GM12892 (cell line): ENCODE measurements at regions not wholly inside any gene's neighbourhood (a gene's known extent, or its start where the extent isn't known, plus 50 kb on each side); places are given as distances from the start of the nearest gene placed in this dataset.
"Not testable (repeated sequence)": the region's sequence is repeated elsewhere in the genome, so short reads cannot be mapped to it uniquely, and the experiment has no call there.

ENCODE experiments used
- DNase-seq: peaks from one replicate; pipeline ENCODE4 v3.0.0; 2011; ENCODE audit not compliant: insufficient read length
- FAIRE-seq: peaks from 2 replicates; lab custom pipeline; 2011; peaks lifted over from hg19 to GRCh38; lab: Jason Lieb, UNC
- POLR2A ChIP-seq: IDR thresholded peaks from 2 replicates; pipeline ENCODE4 v1.6.1; 2011; ENCODE audit warnings: low read depth, low read length, control low read depth
- POLR2AphosphoS5 ChIP-seq: IDR thresholded peaks from 2 replicates; pipeline ENCODE4 v1.6.1; 2011; ENCODE audit warnings: low read depth, low read length, control low read depth
- TAF1 ChIP-seq: IDR thresholded peaks from 2 replicates; pipeline ENCODE4 v1.6.1; 2011; ENCODE audit warnings: low read depth, mild to moderate bottlenecking, control low read depth, low read length, borderline replicate concordance

DNA sequence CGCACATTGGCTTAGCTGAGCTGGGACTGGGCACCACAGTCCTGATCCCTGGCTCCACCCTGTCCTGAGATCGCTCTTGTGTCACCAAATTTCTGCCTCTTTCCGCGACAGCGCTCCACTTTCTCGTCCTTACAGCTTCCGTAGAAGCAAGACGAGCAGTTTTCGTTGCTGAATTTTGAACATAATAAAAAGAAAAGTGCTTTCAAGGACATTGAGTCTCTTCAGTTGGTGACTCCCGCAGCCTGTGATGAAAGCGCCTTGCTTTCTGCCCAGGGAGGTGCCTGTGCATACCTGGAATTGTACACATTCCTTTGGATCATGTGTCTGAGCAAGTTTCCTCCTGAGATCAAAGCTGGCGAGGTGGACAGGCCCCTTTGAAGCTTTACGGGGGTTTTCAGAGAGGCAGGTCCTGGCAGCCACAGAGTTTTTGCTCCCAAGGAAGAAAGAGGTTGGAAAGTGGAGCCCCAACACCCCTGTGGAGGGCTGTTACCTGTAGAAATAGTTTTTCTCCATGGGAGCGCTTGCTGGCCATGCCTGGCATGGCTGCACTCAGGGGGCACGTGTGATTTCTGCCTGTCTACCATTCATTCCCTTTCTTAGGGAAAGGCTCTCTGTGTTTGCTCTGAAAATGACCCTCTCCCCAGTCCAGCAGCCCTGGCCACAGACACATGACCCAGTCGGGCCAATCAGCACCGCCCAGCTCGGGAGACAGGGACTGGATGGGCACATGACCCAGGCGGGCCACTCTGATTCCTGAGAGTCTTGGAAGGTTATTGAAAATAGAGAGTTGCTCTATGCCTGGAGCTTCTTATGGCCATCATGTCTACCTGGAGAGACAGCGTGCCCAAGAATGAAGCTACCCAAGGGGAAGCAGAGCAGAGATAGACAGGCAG, 115.6 kb upstream of the OTOS start:
- TF ChIP-seq TAF1, result no peak
- no peak for TF ChIP-seq POLR2AphosphoS5
- no peak for TF ChIP-seq POLR2A
- FAIRE-seq, result no peak
- DNase-seq, result no peak

GRCh38 chr2:240256704-240257637, 116.5 kb upstream of the OTOS start:
- TF ChIP-seq POLR2AphosphoS5 (no peak), POLR2A (no peak), TAF1 (no peak)
- DNase-seq (no peak), FAIRE-seq (no peak)

DNA sequence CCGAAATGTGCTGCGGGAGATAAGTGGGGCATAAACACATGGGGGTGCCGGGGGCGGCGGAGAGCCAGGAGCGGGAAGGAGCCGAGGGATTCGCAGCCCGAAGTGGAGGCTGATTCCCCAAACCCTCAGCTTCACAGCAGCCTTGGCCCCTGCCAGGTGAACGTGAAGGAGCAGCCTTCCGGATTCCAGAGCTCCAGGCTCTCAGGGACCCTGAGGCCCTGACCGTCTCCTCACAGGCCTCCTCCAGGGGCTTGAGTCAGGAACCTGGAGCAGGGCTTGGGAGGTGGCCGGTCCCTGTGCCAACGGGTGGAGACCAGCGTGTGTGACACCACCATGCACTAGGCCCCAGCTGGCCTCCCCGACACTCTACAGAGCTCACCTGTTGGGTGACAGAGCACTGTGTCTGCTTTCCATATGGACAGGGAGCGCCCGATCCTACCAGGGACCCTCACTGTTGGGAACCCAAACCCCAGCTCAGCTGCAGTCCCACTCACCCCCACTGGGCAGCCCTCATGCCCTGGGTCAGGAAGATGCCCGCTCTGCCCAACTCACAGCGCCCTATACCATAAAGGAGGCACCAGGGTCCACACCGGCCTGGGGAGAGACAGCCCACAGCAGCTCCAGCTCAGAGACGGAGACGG, 117.6 kb upstream of the OTOS start:
- TF ChIP-seq POLR2AphosphoS5 (no peak), POLR2A (no peak), TAF1 (no peak)
- no peak for FAIRE-seq
- no peak for DNase-seq

- TF ChIP-seq TAF1, result no peak
- TF ChIP-seq POLR2A, result no peak
- no peak for TF ChIP-seq POLR2AphosphoS5
- no peak for DNase-seq
- no peak for FAIRE-seq
These were observed 118.2 kb upstream of the OTOS start for GRCh38 chr2:240258685-240259084.

GRCh38 chr2:240259201-240259923, 118.9 kb upstream of the OTOS start:
- TF ChIP-seq TAF1 (no peak), POLR2AphosphoS5 (no peak), POLR2A (no peak)
- DNase-seq (no peak), FAIRE-seq (no peak)

DNA sequence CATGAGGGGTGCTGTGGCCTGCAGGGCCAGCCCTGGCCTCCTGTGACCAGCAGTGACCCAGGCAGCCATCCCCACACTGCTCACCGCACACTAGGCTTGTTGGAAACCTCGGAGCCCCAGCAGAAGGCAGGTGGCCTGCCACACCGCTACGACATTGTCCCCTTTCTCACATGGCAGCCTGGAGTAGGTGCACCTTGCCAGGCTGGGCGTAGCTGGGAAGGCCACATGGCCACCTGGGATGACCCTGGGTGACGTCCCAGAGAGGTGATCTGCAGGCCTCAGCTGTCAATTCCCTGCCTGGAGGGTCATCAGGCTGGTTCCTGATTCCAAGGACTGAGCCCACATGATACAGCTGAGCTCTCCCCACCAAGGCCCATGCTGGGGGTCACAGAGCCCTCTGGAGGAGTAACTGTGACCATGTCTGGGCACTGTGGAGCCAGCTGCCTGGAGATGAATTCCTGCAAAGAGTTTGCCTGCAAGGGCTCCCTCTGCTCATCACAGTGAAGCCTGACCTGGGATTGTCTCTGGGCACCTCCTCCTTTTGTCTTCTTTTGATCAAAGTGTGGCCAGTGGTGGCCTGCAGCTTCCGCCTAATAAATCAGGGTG, 119.6 kb upstream of the OTOS start:
- TF ChIP-seq POLR2AphosphoS5 (no peak), TAF1 (no peak), POLR2A (no peak)
- DNase-seq (no peak), FAIRE-seq (no peak)

- DNase-seq, result no peak
- no peak for FAIRE-seq
- TF ChIP-seq POLR2A, result no peak
- no peak for TF ChIP-seq POLR2AphosphoS5
- no peak for TF ChIP-seq TAF1
These were observed 120.2 kb upstream of the OTOS start for GRCh38 chr2:240260664-240261063.

- not testable (repeated sequence) for DNase-seq, FAIRE-seq
These were observed 122.1 kb upstream of the OTOS start for GRCh38 chr2:240262578-240262977.

DNA sequence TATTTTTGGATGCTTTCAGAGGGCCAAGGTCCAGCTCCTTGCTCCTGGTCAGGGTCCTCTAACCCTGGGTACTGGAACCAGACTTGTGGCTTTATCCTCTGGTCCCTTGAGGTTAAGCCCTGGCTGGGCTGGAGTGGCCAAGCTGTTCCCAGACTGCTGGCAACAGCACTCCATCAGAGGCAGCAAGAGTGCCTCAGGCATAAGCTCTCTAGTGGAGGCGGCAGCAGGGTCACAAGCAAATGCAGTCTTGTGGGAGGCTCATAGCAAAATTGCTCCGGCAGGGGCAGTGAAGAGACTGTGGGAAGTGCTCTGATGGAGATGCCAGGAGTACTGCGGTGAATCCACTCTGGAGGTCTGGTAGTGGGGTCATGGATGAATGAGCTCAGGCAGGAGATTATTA, 128.9 kb upstream of the OTOS start:
- no peak for FAIRE-seq
- TF ChIP-seq POLR2A (no peak), POLR2AphosphoS5 (no peak), TAF1 (no peak)
- DNase-seq, result no peak

- DNase-seq (no peak), FAIRE-seq (no peak)
- no peak for TF ChIP-seq POLR2AphosphoS5
- no peak for TF ChIP-seq POLR2A
- TF ChIP-seq TAF1, result no peak
These were observed 129.4 kb upstream of the OTOS start for GRCh38 chr2:240269886-240270285.

DNA sequence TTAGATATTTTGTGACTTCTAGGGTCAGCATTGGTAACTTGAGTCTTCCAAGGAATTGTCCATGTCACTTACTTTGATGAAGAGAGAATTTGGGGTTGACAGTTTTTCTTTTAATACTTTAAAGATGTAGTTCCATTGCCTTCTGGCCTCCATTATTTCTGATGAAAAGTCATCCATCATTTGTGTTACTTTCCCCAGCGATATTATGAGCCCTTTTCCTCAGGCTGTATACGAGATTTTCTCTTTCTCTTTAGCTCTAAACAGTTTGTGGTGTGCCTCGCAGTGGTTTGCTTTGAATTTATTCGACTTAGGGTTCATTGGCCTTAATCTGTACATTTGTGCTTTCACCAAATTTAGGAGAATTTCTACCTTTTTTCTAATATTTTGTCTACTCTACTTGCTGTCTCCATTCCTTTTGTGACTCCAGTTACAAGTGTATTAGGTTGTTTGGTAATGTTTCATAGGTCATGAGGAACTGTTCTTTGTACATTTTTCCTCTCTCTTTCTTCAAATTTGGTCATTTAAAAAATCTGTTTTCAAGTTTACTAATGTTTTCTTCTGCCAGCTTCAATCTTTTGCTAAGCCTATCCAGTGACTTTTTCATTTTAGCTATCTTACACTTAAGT, 131.4 kb upstream of the OTOS start:
- FAIRE-seq (no peak), DNase-seq (no peak)
- no peak for TF ChIP-seq POLR2A
- TF ChIP-seq TAF1, result no peak
- no peak for TF ChIP-seq POLR2AphosphoS5
